ENCODE measurements at regions not wholly inside any gene's neighbourhood (a gene's known extent, or its start where the extent isn't known, plus 50 kb on each side); places are given as distances from the start of the nearest gene placed in this dataset.

GRCh38 chr5:87119588-87119987 is 148.1 kb upstream of the RASA1 start:
- TF ChIP-seq EP300 (IDR thresholded peaks at IDR 0.05) (no peak), CTCF (IDR thresholded peaks at IDR 0.05) (no peak), POLR2AphosphoS5 (IDR thresholded peaks at IDR 0.05) (no peak)

Measured in esophagus muscularis mucosa (tissue), 4 donors.